GM12873 (cell line): ENCODE measurements at regions not wholly inside any gene's neighbourhood (a gene's known extent, or its start where the extent isn't known, plus 50 kb on each side); places are given as distances from the start of the nearest gene placed in this dataset.

Experiments used
- TF ChIP-seq, protein P1 (sequence below): IDR thresholded peaks from 2 replicates; pipeline ENCODE4 v1.5.1; 2012; ENCODE audit warnings: low read depth, mild to moderate bottlenecking, moderate library complexity, low read length, control low read depth; ENCODE audit not compliant: insufficient read depth; ENCODE audit errors: missing control alignments

DNA sequence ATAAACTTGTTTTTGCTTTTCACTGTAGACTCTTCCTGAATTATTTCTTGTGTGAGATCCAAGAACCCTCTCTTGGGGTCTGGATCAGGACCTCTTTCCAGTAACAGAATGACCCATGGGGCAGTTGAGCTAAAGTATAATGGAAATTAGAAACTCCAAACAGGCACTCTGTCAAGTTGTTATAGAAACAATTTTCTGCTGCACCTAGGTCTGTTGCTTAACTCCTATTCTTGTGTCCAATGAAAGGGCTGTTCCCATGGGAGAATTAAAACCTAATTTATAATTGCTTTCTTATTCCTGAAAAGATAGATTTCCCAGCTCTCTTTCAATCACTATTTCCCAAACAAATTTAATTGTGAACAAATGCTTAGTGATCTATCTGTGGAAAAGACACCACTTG, 1341.3 kb upstream of the PIK3C3 start:
- TF ChIP-seq, protein P1, sequence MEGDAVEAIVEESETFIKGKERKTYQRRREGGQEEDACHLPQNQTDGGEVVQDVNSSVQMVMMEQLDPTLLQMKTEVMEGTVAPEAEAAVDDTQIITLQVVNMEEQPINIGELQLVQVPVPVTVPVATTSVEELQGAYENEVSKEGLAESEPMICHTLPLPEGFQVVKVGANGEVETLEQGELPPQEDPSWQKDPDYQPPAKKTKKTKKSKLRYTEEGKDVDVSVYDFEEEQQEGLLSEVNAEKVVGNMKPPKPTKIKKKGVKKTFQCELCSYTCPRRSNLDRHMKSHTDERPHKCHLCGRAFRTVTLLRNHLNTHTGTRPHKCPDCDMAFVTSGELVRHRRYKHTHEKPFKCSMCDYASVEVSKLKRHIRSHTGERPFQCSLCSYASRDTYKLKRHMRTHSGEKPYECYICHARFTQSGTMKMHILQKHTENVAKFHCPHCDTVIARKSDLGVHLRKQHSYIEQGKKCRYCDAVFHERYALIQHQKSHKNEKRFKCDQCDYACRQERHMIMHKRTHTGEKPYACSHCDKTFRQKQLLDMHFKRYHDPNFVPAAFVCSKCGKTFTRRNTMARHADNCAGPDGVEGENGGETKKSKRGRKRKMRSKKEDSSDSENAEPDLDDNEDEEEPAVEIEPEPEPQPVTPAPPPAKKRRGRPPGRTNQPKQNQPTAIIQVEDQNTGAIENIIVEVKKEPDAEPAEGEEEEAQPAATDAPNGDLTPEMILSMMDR, result no peak

DNA sequence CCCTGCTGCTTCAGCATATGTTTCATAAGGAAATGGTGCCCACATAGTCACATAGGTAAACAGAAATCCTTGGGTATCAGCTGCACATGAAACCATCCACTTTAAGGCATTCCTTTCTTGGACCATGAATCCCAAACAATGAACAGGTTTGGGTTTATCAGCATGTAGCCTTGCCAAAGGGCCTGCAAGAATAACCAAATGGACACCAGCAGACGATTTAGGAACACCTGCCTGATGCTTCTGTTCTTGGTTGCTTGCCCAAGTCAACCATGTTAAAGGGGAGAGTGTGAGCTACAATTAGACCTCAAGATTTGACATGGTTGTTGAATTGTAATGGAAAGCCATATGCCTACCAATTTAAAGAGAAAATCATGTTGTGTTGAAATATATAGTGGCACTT, 1342.7 kb upstream of the PIK3C3 start:
- TF ChIP-seq, protein P1, result no peak

DNA sequence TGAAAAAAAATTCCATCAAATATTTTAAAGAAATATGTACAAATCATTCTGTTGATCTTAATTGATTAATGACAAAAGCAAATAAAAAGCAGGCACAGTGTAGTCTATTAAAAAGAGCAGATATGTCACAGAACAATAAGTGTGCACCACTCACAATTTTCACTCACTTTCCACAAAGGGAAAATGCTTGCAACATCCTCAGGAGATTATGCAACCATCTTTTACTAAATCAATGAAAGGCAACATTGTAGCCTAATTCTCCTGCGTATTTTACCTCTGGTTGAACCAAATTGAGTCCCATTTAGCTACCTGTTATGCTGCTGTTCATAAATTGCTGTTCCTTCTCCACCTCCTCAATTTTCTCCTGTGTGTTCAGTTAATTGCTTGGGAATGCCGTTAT, 1346.8 kb upstream of the PIK3C3 start:
- TF ChIP-seq, protein P1, result no peak

DNA sequence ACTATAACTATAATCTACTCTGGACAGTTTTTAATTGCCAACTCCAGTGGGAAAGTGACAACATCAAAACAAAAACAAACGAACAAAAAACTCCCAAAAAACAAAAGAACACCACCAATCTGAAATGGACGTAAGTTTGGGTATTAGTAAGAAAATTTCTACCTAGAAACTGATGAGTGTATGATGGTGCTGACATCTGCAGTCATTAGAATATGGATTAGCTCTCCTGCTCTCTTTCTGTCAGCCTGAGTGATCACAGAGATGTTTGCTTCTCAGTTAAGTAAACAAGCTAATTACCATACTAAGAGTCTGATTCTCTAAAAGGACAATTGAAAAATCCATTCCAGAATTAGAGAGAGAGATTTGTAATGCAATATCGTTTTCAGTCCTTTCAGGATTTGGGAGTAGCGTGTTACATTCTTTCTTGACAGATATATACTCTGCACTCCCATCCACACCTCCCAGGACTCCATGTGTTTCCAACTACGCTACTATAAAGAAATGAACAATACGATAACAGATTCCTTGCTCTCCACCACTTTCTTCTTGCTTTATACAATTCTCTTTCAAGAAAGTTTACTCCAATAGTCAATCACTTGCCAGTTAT, 1347.4 kb upstream of the PIK3C3 start:
- TF ChIP-seq, protein P1, result no peak

DNA sequence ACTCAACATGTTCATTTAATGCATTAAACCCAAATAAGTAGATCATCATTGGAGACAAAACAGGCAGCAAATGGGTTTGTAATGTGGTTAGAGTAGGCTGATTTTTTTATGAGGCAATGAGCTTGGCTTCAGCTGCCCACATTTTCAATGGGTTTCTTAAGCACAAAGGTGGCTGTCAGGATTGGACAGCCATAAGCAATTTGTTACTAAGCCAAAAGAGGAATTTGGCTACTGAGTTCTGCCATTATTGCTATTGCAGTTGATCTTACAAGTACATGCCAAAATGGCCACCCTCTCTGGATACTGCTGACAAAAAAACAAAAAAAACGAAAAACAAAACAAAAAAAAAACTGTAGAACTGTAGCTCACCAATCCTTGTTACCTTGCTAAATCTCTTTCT, 1348.0 kb upstream of the PIK3C3 start:
- TF ChIP-seq, protein P1, result no peak

DNA sequence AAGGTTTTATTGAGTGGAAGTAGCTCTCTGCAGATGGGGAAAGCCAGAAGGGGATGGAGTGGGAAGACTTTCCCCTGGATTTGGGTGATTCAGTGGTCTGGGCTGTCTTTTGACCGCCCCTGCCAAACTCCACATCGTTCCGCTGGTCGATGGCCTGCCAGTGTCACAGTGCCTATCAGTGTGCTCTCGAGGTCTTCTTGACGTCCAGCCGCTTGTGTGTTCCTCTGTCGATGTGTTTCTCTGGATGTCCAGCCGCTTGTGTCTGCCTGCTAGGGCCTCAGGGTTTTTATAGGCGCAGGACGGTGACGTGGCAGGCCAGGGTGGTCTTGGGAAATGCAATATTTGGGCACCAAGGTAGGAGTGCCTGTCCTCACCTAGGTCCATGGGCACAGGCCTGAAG, 1371.4 kb upstream of the PIK3C3 start:
- TF ChIP-seq, protein P1, result no peak

DNA sequence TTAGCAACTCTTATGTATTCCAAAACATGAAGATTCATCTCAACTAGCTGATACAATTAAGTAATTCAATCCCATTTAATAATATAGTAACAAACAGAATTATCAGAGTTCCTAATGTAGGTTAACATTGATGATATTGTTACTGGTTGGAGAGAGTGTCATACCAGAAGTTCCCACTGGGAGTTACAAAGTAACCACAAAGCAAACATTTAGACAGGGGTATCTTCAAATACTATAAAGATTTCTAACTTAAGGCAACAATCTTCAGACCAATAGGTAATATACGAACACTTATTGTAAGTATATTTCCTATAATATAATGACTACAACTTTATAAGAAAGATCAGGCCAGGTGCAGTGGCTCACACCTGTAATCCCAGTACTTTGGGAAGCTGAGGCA, 1372.9 kb upstream of the PIK3C3 start:
- TF ChIP-seq, protein P1, result no peak
